GM12878 (cell line): ENCODE measurements at regions not wholly inside any gene's neighbourhood (a gene's known extent, or its start where the extent isn't known, plus 50 kb on each side); places are given as distances from the start of the nearest gene placed in this dataset.
"Not testable (repeated sequence)": the region's sequence is repeated elsewhere in the genome, so short reads cannot be mapped to it uniquely, and the experiment has no call there.

ENCODE experiments used
- ATAC-seq: fragments of 200-7000 bp; cut with Tn5 transposase; 3 replicates; pipeline ENCODE4 v1.9.1; 2020; ENCODE audit warnings: mild to moderate bottlenecking, moderate library complexity
- BruUV-seq: library from RNA; stranded (reverse); fragments of 400-500 nt; replicated peaks from 2 replicates; lab custom pipeline; 2021; lab: Mats Ljungman, UMichigan
- CTCF ChIA-PET: fragments of 300-600 bp; sonication (Branson Sonifier 250); formaldehyde crosslinking; extraction: SDS; loops from one replicate; lab custom pipeline; 2021; ENCODE audit warnings: inconsistent platforms; lab: Yijun Ruan, JAX
- POLR2A ChIA-PET: fragments of 350-600 bp; formaldehyde crosslinking; extraction: SDS; loops from one replicate; lab custom pipeline; 2021; ENCODE audit warnings: inconsistent platforms; lab: Charles Lee
- RAD21 ChIA-PET: fragments of 300-600 bp; sonication (Branson Sonifier 250); formaldehyde crosslinking; loops from one replicate; lab custom pipeline; 2023; ENCODE audit warnings: antibody characterized with exemption; ENCODE audit not compliant: unreplicated experiment; lab: Charles Lee
- SMC1A ChIA-PET: fragments of 300-600 bp; sonication (Branson Sonifier 250); formaldehyde crosslinking; loops from one replicate; lab custom pipeline; 2023; ENCODE audit not compliant: unreplicated experiment, uncharacterized antibody; lab: Charles Lee
- DNase-seq: peaks from one replicate; pipeline ENCODE4 v3.0.0-alpha.2; 2011; ENCODE audit warnings: low read depth, low spot score
- FAIRE-seq: peaks from 3 replicates; lab custom pipeline; 2011; peaks lifted over from hg19 to GRCh38; lab: Jason Lieb, UNC
- H2AFZ ChIP-seq: 2 replicates; pipeline ENCODE4 v1.6.0; 2011; ENCODE audit warnings: low read depth, low read length, control low read depth; ENCODE audit not compliant: control insufficient read depth
- H3K27ac ChIP-seq: 2 replicates; pipeline ENCODE4 v1.5.1; 2011; ENCODE audit warnings: control low read depth; ENCODE audit not compliant: control insufficient read depth, insufficient read depth
- H3K27me3 ChIP-seq, 2 experiments: replicated peaks in 1 of 2; 2 replicates each; pipeline versions ENCODE4 v1.6.0 to v1.6.1; 2011; ENCODE audit warnings: low read length in 1 of 2; ENCODE audit not compliant: control insufficient read depth in 2 of 2, insufficient read depth in 2 of 2
- H3K36me3 ChIP-seq, 2 experiments: 2 replicates each; pipeline ENCODE4 v1.5.1; 2011; ENCODE audit warnings: low read length in 1 of 2; ENCODE audit not compliant: control insufficient read depth in 2 of 2, insufficient read depth in 2 of 2
- H3K4me1 ChIP-seq: 2 replicates; pipeline ENCODE4 v1.6.1; 2011; ENCODE audit warnings: mild to moderate bottlenecking, low read length, moderate library complexity, mixed read lengths; ENCODE audit not compliant: control insufficient read depth, insufficient read depth
- H3K4me2 ChIP-seq: 2 replicates; pipeline ENCODE4 v1.6.0; 2011; ENCODE audit warnings: control low read depth; ENCODE audit not compliant: control insufficient read depth, insufficient read depth
- H3K4me3 ChIP-seq: fragments of 200-600 bp; sonication (generic); 2 replicates; pipeline ENCODE4 v1.5.1; 2016
- H3K79me2 ChIP-seq: 2 replicates; pipeline ENCODE4 v1.6.0; 2011; ENCODE audit warnings: low read length; ENCODE audit not compliant: control insufficient read depth, insufficient read depth
- H3K9ac ChIP-seq: 2 replicates; pipeline ENCODE4 v1.8.0; 2011; ENCODE audit warnings: low read length, control low read depth, mixed read lengths; ENCODE audit not compliant: control insufficient read depth, insufficient read depth
- H3K9me3 ChIP-seq: replicated peaks from 3 replicates; pipeline ENCODE4 v1.5.1; 2011; ENCODE audit warnings: mild to moderate bottlenecking, low read length; ENCODE audit not compliant: control insufficient read depth, insufficient read depth
- H4K20me1 ChIP-seq: 2 replicates; pipeline ENCODE4 v1.6.0; 2011; ENCODE audit not compliant: control insufficient read depth, insufficient read depth
- CHD1 ChIP-seq: IDR thresholded peaks from 2 replicates; pipeline ENCODE4 v1.6.1; 2012; ENCODE audit warnings: low read depth, low read length, improper control_type of control experiment
- EGR1 ChIP-seq, 2 experiments: IDR thresholded peaks; 1 replicate in 1 of 2; 2 replicates in 1 of 2; pipeline ENCODE4 v1.6.1; 2011 to 2012; ENCODE audit warnings: low read depth in 2 of 2, low read length in 2 of 2, borderline replicate concordance in 1 of 2, mild to moderate bottlenecking in 1 of 2, moderate library complexity in 1 of 2
- EP300 ChIP-seq, 2 experiments: fragments of 150-350 bp in 1 of 2; IDR thresholded peaks; 2 replicates each; pipeline ENCODE4 v1.6.1; 2011 to 2012; ENCODE audit warnings: low read depth in 2 of 2, low read length in 2 of 2, borderline replicate concordance in 1 of 2, improper control_type of control experiment in 1 of 2, inconsistent platforms in 1 of 2; ENCODE audit not compliant: control insufficient read depth in 1 of 2
- FOXM1 ChIP-seq: IDR thresholded peaks from 2 replicates; pipeline ENCODE4 v1.6.1; 2012; ENCODE audit warnings: low read depth, mild to moderate bottlenecking, inconsistent platforms, low read length, moderate library complexity
- GATAD2B ChIP-seq: fragments of 450-650 bp; conservative IDR thresholded peaks from 2 replicates; pipeline ENCODE4 v1.6.1; 2017; ENCODE audit warnings: low read depth, mild to moderate bottlenecking, moderate library complexity
- PAX5 ChIP-seq: IDR thresholded peaks from 2 replicates; pipeline ENCODE4 v1.6.1; 2011; ENCODE audit warnings: low read depth, low read length, borderline replicate concordance
- RCOR1 ChIP-seq: conservative IDR thresholded peaks from 2 replicates; pipeline ENCODE4 v1.6.1; 2012; ENCODE audit warnings: low read depth, low read length, improper control_type of control experiment
- SIN3A ChIP-seq: IDR thresholded peaks from 2 replicates; pipeline ENCODE4 v1.6.1; 2012; ENCODE audit warnings: low read depth, low read length, improper control_type of control experiment
- SREBF2 ChIP-seq: IDR thresholded peaks from 2 replicates; pipeline ENCODE4 v1.6.1; 2012; ENCODE audit warnings: mild to moderate bottlenecking, low read length
- SUZ12 ChIP-seq: fragments of 200-600 bp; sonication (generic); IDR thresholded peaks from one replicate; pipeline ENCODE4 v1.6.1; 2018; ENCODE audit warnings: antibody characterized with exemption, mild to moderate bottlenecking; ENCODE audit not compliant: unreplicated experiment
- WGBS: methylation state at CpG from one replicate; pipeline ENCODE4 v1.1.6; 2016; ENCODE audit warnings: low lambda C conversion rate; ENCODE audit not compliant: insufficient replicate concordance, insufficient coverage; ENCODE audit errors: missing lambda C conversion rate; 5-methylcytosine and 5-hydroxymethylcytosine counted together
- in situ Hi-C: fragments of 300-500 bp; cut with MboI; formaldehyde crosslinking; loops from 9 replicates; pipeline ENCODE4 v1.14.3; 2018; ENCODE audit warnings: mixed read lengths
- intact Hi-C: fragments of 100-400 bp; cut with micrococcal nuclease; formaldehyde crosslinking; loops from one replicate; pipeline ENCODE4 v1.14.2; 2022; ENCODE audit not compliant: unreplicated experiment

GRCh38 chr2:57217013-57217412 lies 829.6 kb upstream of the VRK2 start:
- FAIRE-seq: no peak
- in situ Hi-C loops: no loop called here
- no peak for TF ChIP-seq SIN3A
- TF ChIP-seq PAX5: no peak
- no peak for TF ChIP-seq SREBF2
- TF ChIP-seq EGR1 (IDR thresholded peaks at IDR 0.05; ENCODE audit: borderline replicate concordance in 1 of 2, low read depth in 2 of 2, low read length in 2 of 2): no peak
- no peak for TF ChIP-seq GATAD2B
- no peak for TF ChIP-seq FOXM1
- TF ChIP-seq RCOR1: no peak
- TF ChIP-seq CHD1: no peak
- TF ChIP-seq EP300 (IDR thresholded peaks at IDR 0.05; ENCODE audit: borderline replicate concordance in 1 of 2, control insufficient read depth in 1 of 2, low read depth in 2 of 2, low read length in 2 of 2): no peak
- TF ChIP-seq, all 136 proteins: peak for 0
- POLR2A ChIA-PET: no interaction called here
- ATAC-seq (no peak), DNase-seq (no peak)
- no peak overlapping the region for H3K27ac ChIP-seq
- H2AFZ ChIP-seq: no peak overlapping the region
- no peaks in the 10 kb centered on the region for H3K36me3 ChIP-seq
- H3K4me1 ChIP-seq: no peaks in the 10 kb centered on the region
- SMC1A ChIA-PET: no interaction called here
- H3K27me3 ChIP-seq: no peaks in the 10 kb centered on the region
- intact Hi-C loops: no loop called here
- no peaks in the 10 kb centered on the region for H3K9me3 ChIP-seq
- no peak overlapping the region for H3K9ac ChIP-seq
- no peaks in the 10 kb centered on the region for H4K20me1 ChIP-seq
- no TSS peak for BruUV-seq
- CTCF ChIA-PET: interaction anchor here (0.6 kb wide), 1 partner anchor 10 kb away, joined by 3 read pairs; no protein-coding TSS in a partner anchor
- H3K4me3 ChIP-seq: no peak overlapping the region
- RAD21 ChIA-PET: no interaction called here
- 19% methylated on average over 2 of the region's 2 CpGs for WGBS
- H3K79me2 ChIP-seq: no peaks in the 10 kb centered on the region
- no peak overlapping the region for H3K4me2 ChIP-seq

- H3K27me3 ChIP-seq: no peaks in the 10 kb centered on the region
- H3K4me2 ChIP-seq: no peak overlapping the region
- no peak overlapping the region for H3K27ac ChIP-seq
- BruUV-seq: no TSS peak
- in situ Hi-C loops: no loop called here
- no peaks in the 10 kb centered on the region for H3K79me2 ChIP-seq
- POLR2A ChIA-PET: no interaction called here
- H3K4me3 ChIP-seq: no peak overlapping the region
- TF ChIP-seq SUZ12: no peak
- TF ChIP-seq, all 136 proteins: peak for 0
- RAD21 ChIA-PET: no interaction called here
- Histone ChIP-seq H2AFZ (no peak overlapping the region), H3K9ac (no peak overlapping the region), H3K4me1 (no peaks in the 10 kb centered on the region), H4K20me1 (no peaks in the 10 kb centered on the region), H3K36me3 (no peaks in the 10 kb centered on the region), H3K9me3 (no peaks in the 10 kb centered on the region)
- CTCF ChIA-PET: interaction anchor here (1.8 kb wide), 1 partner anchor 13 kb away, joined by 4 read pairs; no protein-coding TSS in a partner anchor
- ATAC-seq: no peak
- FAIRE-seq: no peak
- intact Hi-C loops: no loop called here
- WGBS: 18% methylated on average over 2 of the region's 2 CpGs
- no peak for DNase-seq
- SMC1A ChIA-PET: no interaction called here
Observed at GRCh38 chr2:57218206-57218605, 828.4 kb upstream of the VRK2 start.

- CTCF ChIA-PET, H3K9me3 ChIP-seq, H3K9ac ChIP-seq, H3K27ac ChIP-seq, H3K27me3 ChIP-seq, ATAC-seq, in situ Hi-C loops, H3K4me2 ChIP-seq, FAIRE-seq, intact Hi-C loops, H3K4me3 ChIP-seq, DNase-seq, BruUV-seq, RAD21 ChIA-PET, POLR2A ChIA-PET, H3K36me3 ChIP-seq, H3K79me2 ChIP-seq, H2AFZ ChIP-seq, H3K4me1 ChIP-seq, H4K20me1 ChIP-seq, SMC1A ChIA-PET: not testable (repeated sequence)
- WGBS: 70% methylated on average over 12 of the region's 12 CpGs
Observed at GRCh38 chr2:57229706-57230105, 816.9 kb upstream of the VRK2 start.
